Lower lobe of right lung (tissue), 2 donors: ENCODE measurements at regions not wholly inside any gene's neighbourhood (a gene's known extent, or its start where the extent isn't known, plus 50 kb on each side); places are given as distances from the start of the nearest gene placed in this dataset.
A peak's percentile ranks its signal among the peaks of the same experiment; 100 is the strongest.

ENCODE experiments used
- ATAC-seq, 2 donors: fragments of 200-7000 bp; cut with Tn5 transposase; one replicate each; pipeline ENCODE4 v1.9.1; 2020 to 2022; ENCODE audit warnings: mild to moderate bottlenecking in 2 of 2, moderate library complexity in 2 of 2
- DNase-seq: peaks from one replicate; pipeline ENCODE4 v3.0.0-alpha.2; 2020
- H3K27ac ChIP-seq: fragments of 200-600 bp; one replicate; pipeline ENCODE4 v1.8.0; 2022
- H3K27me3 ChIP-seq: fragments of 200-600 bp; one replicate; pipeline ENCODE4 v1.8.0; 2022; ENCODE audit warnings: low read depth
- H3K36me3 ChIP-seq: fragments of 200-600 bp; one replicate; pipeline ENCODE4 v1.8.0; 2022; ENCODE audit warnings: mild to moderate bottlenecking
- H3K4me1 ChIP-seq: fragments of 200-600 bp; one replicate; pipeline ENCODE4 v1.8.0; 2022
- H3K4me3 ChIP-seq: fragments of 200-600 bp; one replicate; pipeline ENCODE4 v1.8.0; 2022; ENCODE audit warnings: mild to moderate bottlenecking
- H3K9me3 ChIP-seq: fragments of 200-600 bp; one replicate; pipeline ENCODE4 v1.8.0; 2022
- CTCF ChIP-seq: fragments of 200-600 bp; IDR thresholded peaks from one replicate; pipeline ENCODE4 v1.8.0; 2022; ENCODE audit warnings: antibody characterized with exemption, mild to moderate bottlenecking
- intact Hi-C: fragments of 100-400 bp; cut with DNase I; formaldehyde crosslinking; loops from one replicate; pipeline ENCODE4 v1.11.0; 2022
- donor health status: DM: no; HTN: yes; CAD: no; lungs with severe emphysema.

DNA sequence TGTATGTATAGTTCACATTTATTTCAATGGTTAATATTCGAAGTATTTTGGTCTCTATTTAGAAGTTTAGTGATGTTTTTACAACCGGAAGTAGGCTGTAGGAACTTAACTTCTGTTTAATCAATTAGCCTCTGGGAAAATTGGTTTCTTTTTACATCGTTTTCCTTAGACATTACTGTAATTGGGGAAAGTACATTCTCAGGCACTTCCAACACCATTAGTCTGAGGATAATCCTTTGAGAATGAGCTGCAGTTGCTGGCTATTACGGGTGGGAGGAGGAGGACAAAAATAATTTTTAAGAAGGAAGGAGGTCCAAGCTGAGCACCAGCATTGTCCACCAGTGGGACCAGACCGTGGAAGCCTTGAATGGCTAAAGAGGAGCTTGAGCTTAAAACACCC, 70.4 kb upstream of the ST3GAL5 start:
- TF ChIP-seq CTCF = no peak
- ATAC-seq = no peak
- Histone ChIP-seq H3K27ac (no peak overlapping the region), H3K4me3 (no peak overlapping the region), H3K36me3 (no peaks in the 10 kb centered on the region), H3K9me3 (no peaks in the 10 kb centered on the region), H3K4me1 (peaks cover 6% of the 10 kb centered on the region), H3K27me3 (no peaks in the 10 kb centered on the region)
- DNase-seq = no peak
- intact Hi-C loops = no loop called here

- Histone ChIP-seq H3K27ac (no peak overlapping the region), H3K4me1 (peaks cover 4% of the 10 kb centered on the region), H3K4me3 (no peak overlapping the region), H3K9me3 (no peaks in the 10 kb centered on the region), H3K27me3 (no peaks in the 10 kb centered on the region), H3K36me3 (no peaks in the 10 kb centered on the region)
- DNase-seq (no peak), ATAC-seq (no peak)
- intact Hi-C loops = no loop called here
- no peak for TF ChIP-seq CTCF
Observed at GRCh38 chr2:85958731-85959130, 69.9 kb upstream of the ST3GAL5 start.

GRCh38 chr2:85957256-85957655, 68.5 kb upstream of the ST3GAL5 start:
- DNase-seq = no peak
- intact Hi-C loops = no loop called here
- ATAC-seq = no peak
- no peaks in the 10 kb centered on the region for H3K36me3 ChIP-seq
- no peak overlapping the region for H3K4me3 ChIP-seq
- H3K9me3 ChIP-seq = no peaks in the 10 kb centered on the region
- H3K27me3 ChIP-seq = no peaks in the 10 kb centered on the region
- H3K4me1 ChIP-seq = no peaks in the 10 kb centered on the region
- peak overlapping the region; percentile 64 for H3K27ac ChIP-seq
- no peak for TF ChIP-seq CTCF

- Histone ChIP-seq H3K36me3 (no peaks in the 10 kb centered on the region), H3K27me3 (no peaks in the 10 kb centered on the region), H3K4me1 (no peaks in the 10 kb centered on the region), H3K27ac (peak overlapping the region; percentile 64), H3K4me3 (no peak overlapping the region), H3K9me3 (no peaks in the 10 kb centered on the region)
- DNase-seq (no peak), ATAC-seq (no peak)
- intact Hi-C loops = no loop called here
- TF ChIP-seq CTCF = no peak
Observed at GRCh38 chr2:85956646-85957039, 67.9 kb upstream of the ST3GAL5 start.

DNA sequence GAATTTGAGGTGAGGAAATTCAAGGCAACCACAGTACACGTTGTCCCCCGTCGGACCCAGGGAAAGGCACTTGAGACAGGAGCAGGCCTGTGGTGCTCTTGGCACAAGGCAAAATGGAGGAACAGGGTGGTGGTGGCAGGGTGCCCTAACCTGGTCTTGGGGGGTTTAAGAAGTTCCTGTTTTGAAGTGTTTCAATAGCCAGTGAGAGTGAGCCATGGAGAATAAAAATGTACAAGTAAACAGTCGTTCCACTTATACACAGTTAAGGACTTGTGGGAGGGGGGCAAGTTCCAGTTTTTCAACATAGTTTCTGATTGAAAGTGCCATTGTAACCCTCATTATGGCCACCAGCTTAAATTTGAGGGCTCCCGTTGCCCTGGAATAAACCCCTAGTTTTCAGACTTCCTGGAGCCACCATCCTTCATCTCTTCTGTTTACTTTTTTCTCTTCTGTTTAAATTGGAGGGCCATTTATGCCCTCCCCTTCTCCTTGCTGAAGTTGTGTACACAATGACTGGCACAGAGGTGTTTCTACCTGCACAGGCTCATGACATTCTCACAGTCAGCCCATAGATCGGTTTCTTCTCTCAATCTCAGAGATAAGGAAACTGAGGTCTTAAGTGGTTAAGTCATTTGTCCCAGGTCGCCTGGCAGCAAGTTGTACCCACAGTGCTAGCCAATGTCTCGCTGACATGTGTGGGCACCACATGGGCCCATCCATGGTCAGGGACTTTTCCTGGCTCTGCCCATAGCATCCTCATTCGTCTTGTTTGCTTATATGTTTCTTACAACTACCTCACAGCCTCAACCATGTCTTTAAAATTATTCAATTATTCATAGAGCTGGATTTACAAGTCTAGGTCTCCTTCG, 66.0 kb upstream of the ST3GAL5 start:
- intact Hi-C loops = no loop called here
- Histone ChIP-seq H3K4me3 (no peak overlapping the region), H3K4me1 (peaks cover 4% of the 10 kb centered on the region), H3K27me3 (no peaks in the 10 kb centered on the region), H3K27ac (peak overlapping the region; percentile 73), H3K36me3 (no peaks in the 10 kb centered on the region), H3K9me3 (no peaks in the 10 kb centered on the region)
- ATAC-seq (peak; percentile 89 to 90), DNase-seq (peak; percentile 91)
- no peak for TF ChIP-seq CTCF
